AG04449 (cell line): ENCODE measurements at regions not wholly inside any gene's neighbourhood (a gene's known extent, or its start where the extent isn't known, plus 50 kb on each side); places are given as distances from the start of the nearest gene placed in this dataset.

Experiments
- CTCF ChIA-PET: fragments of 350-600 bp; formaldehyde crosslinking; extraction: SDS; loops from one replicate; lab custom pipeline; 2021; ENCODE audit warnings: antibody characterized with exemption; lab: Yijun Ruan, JAX
- POLR2A ChIA-PET: fragments of 400-600, 350-600 bp; formaldehyde crosslinking; extraction: SDS; loops from one replicate; lab custom pipeline; 2020; ENCODE audit warnings: antibody characterized with exemption, inconsistent platforms; lab: Yijun Ruan, JAX
- DNase-seq: peaks from one replicate; pipeline ENCODE4 v3.0.0-alpha.2; 2010; ENCODE audit warnings: low read depth, low spot score
- H3K4me3 ChIP-seq: 2 replicates; pipeline ENCODE4 v1.5.1; 2011; ENCODE audit warnings: low read depth, mild to moderate bottlenecking, control low read depth, low read length
- CTCF ChIP-seq: IDR thresholded peaks from one replicate; pipeline ENCODE4 v1.5.1; 2011; ENCODE audit warnings: mild to moderate bottlenecking, moderate library complexity, low read length, control low read depth, inconsistent platforms; ENCODE audit not compliant: insufficient read depth; ENCODE audit errors: missing control alignments

- no peak for DNase-seq
- ChIA-PET CTCF (interaction anchor here (1.3 kb wide), 1 partner anchor 27 kb away, joined by 4 read pairs; no protein-coding TSS in a partner anchor), POLR2A (no interaction called here)
- no peak for TF ChIP-seq CTCF
- H3K4me3 ChIP-seq = no peak overlapping the region
Observed at GRCh38 chr16:54231919-54232318, 54.7 kb downstream of the IRX3 start.

GRCh38 chr16:54231336-54231735 is 55.3 kb downstream of the IRX3 start:
- no peak for DNase-seq
- no peak for TF ChIP-seq CTCF
- CTCF ChIA-PET = interaction anchor here (1.1 to 1.3 kb wide), 2 partner anchors 26 to 721 kb away, joined by 3 to 4 read pairs; no protein-coding TSS in a partner anchor
- POLR2A ChIA-PET = no interaction called here
- H3K4me3 ChIP-seq = no peak overlapping the region

GRCh38 chr16:54228325-54228724 is 58.3 kb downstream of the IRX3 start:
- ChIA-PET POLR2A (no interaction called here), CTCF (no interaction called here)
- no peak overlapping the region for H3K4me3 ChIP-seq
- no peak for DNase-seq
- TF ChIP-seq CTCF = no peak

- no peak for TF ChIP-seq CTCF
- DNase-seq = no peak
- ChIA-PET CTCF (no interaction called here), POLR2A (no interaction called here)
- H3K4me3 ChIP-seq = no peak overlapping the region
Observed at GRCh38 chr16:54226296-54227010, 60.1 kb downstream of the IRX3 start.

- DNase-seq = no peak
- CTCF ChIA-PET = no interaction called here
- POLR2A ChIA-PET = no interaction called here
- TF ChIP-seq CTCF = no peak
- no peak overlapping the region for H3K4me3 ChIP-seq
Observed at GRCh38 chr16:54219709-54220108, 66.9 kb downstream of the IRX3 start.

- no peak for DNase-seq
- TF ChIP-seq CTCF = no peak
- no peak overlapping the region for H3K4me3 ChIP-seq
- CTCF ChIA-PET = no interaction called here
- POLR2A ChIA-PET = no interaction called here
Observed at GRCh38 chr16:54216688-54217087, 69.9 kb downstream of the IRX3 start.
